Suprapubic skin (tissue), 4 donors: ENCODE measurements at regions not wholly inside any gene's neighbourhood (a gene's known extent, or its start where the extent isn't known, plus 50 kb on each side); places are given as distances from the start of the nearest gene placed in this dataset.

Experiments
- DNase-seq, 2 donors: peaks; one replicate each; pipeline ENCODE4 v3.0.0-alpha.2; 2019; ENCODE audit warnings: low spot score in 2 of 2
- H3K27ac ChIP-seq: fragments of 200-600 bp; sonication (generic); one replicate; pipeline ENCODE4 v1.5.1; 2019
- H3K27me3 ChIP-seq: fragments of 200-600 bp; sonication (generic); one replicate; pipeline ENCODE4 v1.5.1; 2019
- H3K36me3 ChIP-seq: fragments of 200-600 bp; sonication (generic); one replicate; pipeline ENCODE4 v1.5.1; 2019
- H3K4me1 ChIP-seq: fragments of 200-600 bp; sonication (generic); one replicate; pipeline ENCODE4 v1.5.1; 2019
- H3K4me3 ChIP-seq: fragments of 200-600 bp; sonication (generic); one replicate; pipeline ENCODE4 v1.5.1; 2019; ENCODE audit warnings: mild to moderate bottlenecking
- H3K9me3 ChIP-seq: fragments of 200-600 bp; sonication (generic); one replicate; pipeline ENCODE4 v1.5.1; 2019
- CTCF ChIP-seq, 2 donors: fragments of 200-600 bp in 1 of 2; fragments of 450-650 bp in 1 of 2; sonication (generic) in 1 of 2; IDR thresholded peaks; one replicate each; pipeline ENCODE4 v1.5.1; 2016 to 2019; ENCODE audit warnings: antibody characterized with exemption in 2 of 2, mild to moderate bottlenecking in 1 of 2, moderate library complexity in 1 of 2
- EP300 ChIP-seq: sonication (generic); formaldehyde crosslinking; IDR thresholded peaks from one replicate; pipeline ENCODE4 v1.6.1; 2017; ENCODE audit warnings: antibody characterized with exemption
- POLR2A ChIP-seq, 2 donors: fragments of 450-650 bp; IDR thresholded peaks; one replicate each; pipeline ENCODE4 v1.6.1; 2017; ENCODE audit warnings: antibody characterized with exemption in 2 of 2, mild to moderate bottlenecking in 2 of 2, moderate library complexity in 2 of 2
- POLR2AphosphoS5 ChIP-seq, 3 donors: sonication (generic); formaldehyde crosslinking; IDR thresholded peaks; one replicate each; pipeline ENCODE4 v1.6.1; 2017; ENCODE audit warnings: antibody characterized with exemption in 3 of 3
- WGBS: methylation state at CpG from one replicate; pipeline ENCODE4 v1.1.5; 2018; 5-methylcytosine and 5-hydroxymethylcytosine counted together

DNA sequence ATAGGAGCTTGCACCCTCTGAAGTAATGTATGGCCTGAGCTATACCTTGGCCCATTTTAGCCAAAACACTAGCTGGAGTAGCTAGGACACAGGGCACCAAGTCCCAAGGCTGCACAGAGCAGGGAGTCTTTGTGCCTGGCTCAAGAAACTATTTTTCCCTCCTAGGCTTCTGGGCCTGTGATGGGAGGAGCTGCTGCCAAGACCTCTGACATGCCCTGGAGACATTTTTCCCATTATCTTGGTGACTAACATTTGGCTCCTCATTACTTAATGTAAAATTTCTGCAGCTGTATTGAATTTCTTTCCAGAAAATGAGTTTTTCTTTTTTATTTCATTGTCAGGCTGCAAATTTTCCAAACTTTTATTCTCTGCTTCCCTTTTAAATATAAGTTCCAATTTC, 1099.2 kb downstream of the CDH18 start:
- no peaks in the 10 kb centered on the region for H3K36me3 ChIP-seq
- H3K4me1 ChIP-seq, result no peaks in the 10 kb centered on the region
- H3K9me3 ChIP-seq, result no peaks in the 10 kb centered on the region
- H3K27ac ChIP-seq, result no peak overlapping the region
- no peak for DNase-seq
- H3K27me3 ChIP-seq, result no peaks in the 10 kb centered on the region
- no peak for TF ChIP-seq POLR2AphosphoS5 (IDR thresholded peaks at IDR 0.05)
- TF ChIP-seq POLR2A (IDR thresholded peaks at IDR 0.05), result no peak
- no peak for TF ChIP-seq CTCF (IDR thresholded peaks at IDR 0.05)
- TF ChIP-seq EP300, result no peak
- H3K4me3 ChIP-seq, result no peak overlapping the region

DNA sequence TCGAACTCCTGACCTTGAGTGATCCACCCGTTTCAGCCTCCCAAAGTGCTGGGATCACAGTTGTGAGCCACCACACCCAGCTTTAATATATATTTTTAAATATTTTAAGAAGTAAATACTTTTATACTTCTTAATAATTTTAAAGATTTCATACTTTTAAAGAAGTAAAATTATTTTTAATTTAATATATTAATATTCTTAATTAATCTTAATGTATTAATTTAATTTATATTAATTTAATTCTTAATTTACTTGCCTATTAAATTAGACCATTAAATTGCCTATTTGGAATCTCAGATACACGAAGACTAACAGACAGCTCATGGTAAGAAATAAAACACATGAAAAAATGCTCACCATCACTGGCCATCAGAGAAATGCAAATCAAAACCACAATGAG, 1087.4 kb downstream of the CDH18 start:
- Histone ChIP-seq H3K9me3 (no peaks in the 10 kb centered on the region), H3K36me3 (no peaks in the 10 kb centered on the region), H3K4me1 (no peaks in the 10 kb centered on the region), H3K27ac (no peak overlapping the region), H3K4me3 (no peak overlapping the region), H3K27me3 (no peaks in the 10 kb centered on the region)
- 86% methylated on average over 3 of the region's 3 CpGs for WGBS
- DNase-seq, result no peak
- TF ChIP-seq EP300, result no peak
- no peak for TF ChIP-seq POLR2A (IDR thresholded peaks at IDR 0.05)

DNA sequence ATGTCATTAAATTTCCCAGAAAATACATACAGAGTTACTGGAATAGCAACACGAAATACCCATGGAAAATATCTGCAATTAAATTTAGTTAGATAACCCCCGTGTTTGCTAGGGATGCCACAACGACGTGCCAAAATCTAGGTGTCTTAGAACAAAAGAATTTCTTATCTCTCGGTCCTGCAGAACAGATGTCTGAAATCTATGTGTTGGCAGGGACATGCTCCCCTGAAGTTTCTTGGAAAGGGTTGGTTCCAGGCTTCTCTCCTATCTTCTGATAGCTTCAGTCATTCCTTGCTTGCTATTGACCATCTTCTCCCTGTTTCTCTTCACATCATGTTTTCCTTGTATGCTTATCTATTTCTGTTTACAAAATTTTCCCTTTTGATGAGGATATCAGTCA, 1067.0 kb downstream of the CDH18 start:
- no peak for TF ChIP-seq POLR2AphosphoS5 (IDR thresholded peaks at IDR 0.05)
- no peak for TF ChIP-seq POLR2A (IDR thresholded peaks at IDR 0.05)
- TF ChIP-seq CTCF (IDR thresholded peaks at IDR 0.05), result no peak
- TF ChIP-seq EP300, result no peak
- no peak for DNase-seq
- WGBS, result 58% methylated on average over 5 of the region's 5 CpGs
- Histone ChIP-seq H3K27ac (no peak overlapping the region), H3K4me3 (no peak overlapping the region), H3K27me3 (no peaks in the 10 kb centered on the region), H3K4me1 (no peaks in the 10 kb centered on the region), H3K36me3 (no peaks in the 10 kb centered on the region), H3K9me3 (no peaks in the 10 kb centered on the region)

DNA sequence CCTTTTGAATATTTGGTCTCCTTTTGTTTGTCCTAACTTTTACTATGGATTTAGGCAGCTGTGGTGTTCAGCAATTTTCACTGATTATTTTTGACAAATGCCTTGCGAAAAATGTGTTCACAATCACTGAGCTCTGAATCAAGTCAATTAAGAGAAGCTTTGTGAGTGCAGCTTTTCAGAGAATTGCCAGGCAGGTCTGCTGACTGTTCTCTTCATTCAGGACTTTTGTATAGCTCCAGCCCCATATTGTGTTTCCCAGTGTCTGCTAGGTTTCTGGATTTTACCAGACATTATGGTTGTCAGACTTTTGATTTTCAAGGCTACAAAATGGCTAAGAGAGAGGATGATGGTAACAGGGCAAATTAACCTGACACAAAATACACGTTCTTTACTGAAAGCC, 1055.9 kb downstream of the CDH18 start:
- DNase-seq, result no peak
- H3K27me3 ChIP-seq, result no peaks in the 10 kb centered on the region
- WGBS, result 79% methylated on average over 2 of the region's 2 CpGs
- H3K4me1 ChIP-seq, result no peaks in the 10 kb centered on the region
- H3K9me3 ChIP-seq, result no peaks in the 10 kb centered on the region
- no peaks in the 10 kb centered on the region for H3K36me3 ChIP-seq
- TF ChIP-seq POLR2AphosphoS5 (IDR thresholded peaks at IDR 0.05), result no peak
- no peak for TF ChIP-seq EP300
- no peak for TF ChIP-seq POLR2A (IDR thresholded peaks at IDR 0.05)
- TF ChIP-seq CTCF (IDR thresholded peaks at IDR 0.05), result no peak
- no peak overlapping the region for H3K27ac ChIP-seq
- no peak overlapping the region for H3K4me3 ChIP-seq

DNA sequence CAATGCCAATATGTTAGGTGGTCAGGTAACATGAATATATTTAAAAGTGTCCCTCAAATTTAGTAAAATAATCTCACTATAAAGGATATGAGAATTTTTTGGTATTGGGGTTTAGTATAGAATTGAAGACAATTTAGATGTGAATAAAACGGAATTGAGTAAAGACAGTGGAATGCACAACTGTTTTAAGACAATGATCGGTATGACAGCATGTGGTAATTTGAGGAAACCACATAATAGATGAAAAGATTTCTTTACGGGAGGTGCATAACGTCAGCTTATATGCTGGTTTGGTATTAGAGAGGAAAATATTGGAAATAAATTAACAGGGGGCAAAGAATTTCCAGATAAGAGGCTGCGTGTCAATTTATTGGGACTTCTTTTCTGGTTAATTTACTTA, 1043.2 kb downstream of the CDH18 start:
- H3K4me1 ChIP-seq, result no peaks in the 10 kb centered on the region
- no peaks in the 10 kb centered on the region for H3K27me3 ChIP-seq
- TF ChIP-seq CTCF (IDR thresholded peaks at IDR 0.05) (no peak), POLR2A (IDR thresholded peaks at IDR 0.05) (no peak), POLR2AphosphoS5 (IDR thresholded peaks at IDR 0.05) (no peak), EP300 (no peak)
- H3K27ac ChIP-seq, result no peak overlapping the region
- H3K36me3 ChIP-seq, result no peaks in the 10 kb centered on the region
- no peaks in the 10 kb centered on the region for H3K9me3 ChIP-seq
- no peak overlapping the region for H3K4me3 ChIP-seq
- 66% methylated on average over 5 of the region's 5 CpGs for WGBS
- no peak for DNase-seq

- Histone ChIP-seq H3K9me3 (no peaks in the 10 kb centered on the region), H3K4me1 (no peaks in the 10 kb centered on the region), H3K27me3 (no peaks in the 10 kb centered on the region), H3K27ac (no peak overlapping the region), H3K4me3 (no peak overlapping the region), H3K36me3 (no peaks in the 10 kb centered on the region)
- no peak for DNase-seq
- 54% methylated on average over 2 of the region's 2 CpGs for WGBS
- TF ChIP-seq EP300 (no peak), POLR2A (IDR thresholded peaks at IDR 0.05) (no peak), POLR2AphosphoS5 (IDR thresholded peaks at IDR 0.05) (no peak)
These were observed 1033.8 kb downstream of the CDH18 start for GRCh38 chr5:18954239-18954638.
